WTC11 (cell line): ENCODE measurements at regions not wholly inside any gene's neighbourhood (a gene's known extent, or its start where the extent isn't known, plus 50 kb on each side); places are given as distances from the start of the nearest gene placed in this dataset.

ENCODE experiments used
- ATAC-seq: fragments of 200-7000 bp; cut with Tn5 transposase; 2 replicates; pipeline ENCODE4 v1.10.0; 2021; ENCODE audit warnings: mild to moderate bottlenecking, moderate library complexity
- CTCF ChIA-PET: fragments of 300-600 bp; sonication (Branson Sonifier 250); formaldehyde crosslinking; loops from one replicate; lab custom pipeline; 2021; ENCODE audit warnings: antibody characterized with exemption; lab: Charles Lee
- POLR2A ChIA-PET: fragments of 350-600 bp; sonication (Branson Sonifier 250); formaldehyde crosslinking; loops from one replicate; lab custom pipeline; 2021; ENCODE audit warnings: antibody characterized with exemption; lab: Charles Lee
- DNase-seq: peaks from one replicate; pipeline ENCODE4 v3.0.0; 2021; ENCODE audit warnings: low spot score
- H3K27ac Mint-ChIP-seq: 2 replicates; pipeline ENCODE4 v1.8.0; 2021; ENCODE audit warnings: mixed read lengths
- H3K27me3 Mint-ChIP-seq: 2 replicates; pipeline ENCODE4 v1.8.0; 2021; ENCODE audit warnings: low read depth, mild to moderate bottlenecking, moderate library complexity, mixed read lengths
- H3K36me3 Mint-ChIP-seq: 2 replicates; pipeline ENCODE4 v1.8.0; 2021; ENCODE audit warnings: mixed read lengths
- H3K4me1 Mint-ChIP-seq: 2 replicates; pipeline ENCODE4 v1.8.0; 2022; ENCODE audit warnings: mixed read lengths
- H3K4me3 Mint-ChIP-seq: 2 replicates; pipeline ENCODE4 v1.8.0; 2021; ENCODE audit warnings: mild to moderate bottlenecking, moderate library complexity, mixed read lengths
- H3K9me3 Mint-ChIP-seq: 2 replicates; pipeline ENCODE4 v1.8.0; 2021; ENCODE audit warnings: mixed read lengths
- ETV6 ChIP-seq: sonication (generic); formaldehyde crosslinking; IDR thresholded peaks from 2 replicates; pipeline ENCODE4 v1.8.1; 2022; ENCODE audit warnings: mild to moderate bottlenecking, missing genetic modification reagents
- FOXJ3 ChIP-seq: sonication (generic); formaldehyde crosslinking; IDR thresholded peaks from 2 replicates; pipeline ENCODE4 v1.9.0; 2021; ENCODE audit warnings: missing genetic modification reagents, mild to moderate bottlenecking, borderline replicate concordance
- FOXK1 ChIP-seq: sonication (generic); formaldehyde crosslinking; IDR thresholded peaks from 2 replicates; pipeline ENCODE4 v1.8.0; 2022; ENCODE audit warnings: mild to moderate bottlenecking, moderate library complexity, missing genetic modification reagents
- GRHL2 ChIP-seq: fragments of 250-450 bp; sonication (Bioruptor Pico); IDR thresholded peaks from 2 replicates; pipeline ENCODE4 v1.8.0; 2022; ENCODE audit warnings: mild to moderate bottlenecking, moderate library complexity; ENCODE audit not compliant: insufficient replicate concordance, severe bottlenecking
- GTF2I ChIP-seq: fragments of 250-450 bp; sonication (Bioruptor Pico); conservative IDR thresholded peaks from 2 replicates; pipeline ENCODE4 v1.4.0; 2021; ENCODE audit warnings: mild to moderate bottlenecking
- JUN ChIP-seq: sonication (generic); formaldehyde crosslinking; IDR thresholded peaks from 2 replicates; pipeline ENCODE4 v1.8.0; 2023; ENCODE audit warnings: mild to moderate bottlenecking, missing genetic modification reagents
- NFE2L1 ChIP-seq: sonication (generic); formaldehyde crosslinking; IDR thresholded peaks from 2 replicates; pipeline ENCODE4 v1.8.1; 2023; ENCODE audit warnings: missing genetic modification reagents
- NR3C1 ChIP-seq: sonication (generic); formaldehyde crosslinking; conservative IDR thresholded peaks from 2 replicates; pipeline ENCODE4 v1.8.1; 2023; ENCODE audit warnings: low read depth, mild to moderate bottlenecking, missing genetic modification reagents
- PRRX2 ChIP-seq: fragments of 250-450 bp; sonication (Bioruptor Pico); IDR thresholded peaks from 2 replicates; pipeline ENCODE4 v1.8.0; 2021; ENCODE audit warnings: mild to moderate bottlenecking
- SMAD3 ChIP-seq: sonication (generic); formaldehyde crosslinking; IDR thresholded peaks from 2 replicates; pipeline ENCODE4 v1.8.0; 2022; ENCODE audit warnings: missing genetic modification reagents, mild to moderate bottlenecking, borderline replicate concordance
- SP1 ChIP-seq: sonication (generic); formaldehyde crosslinking; conservative IDR thresholded peaks from 2 replicates; pipeline ENCODE4 v1.8.1; 2022; ENCODE audit warnings: missing genetic modification reagents
- TCF7 ChIP-seq: sonication (generic); formaldehyde crosslinking; IDR thresholded peaks from 2 replicates; pipeline ENCODE4 v1.8.0; 2022; ENCODE audit warnings: mild to moderate bottlenecking, low read depth, missing genetic modification reagents, moderate library complexity
- TEAD1 ChIP-seq: sonication (generic); formaldehyde crosslinking; IDR thresholded peaks from 2 replicates; pipeline ENCODE4 v1.8.0; 2022; ENCODE audit warnings: mild to moderate bottlenecking, missing genetic modification reagents
- TEAD4 ChIP-seq: sonication (generic); formaldehyde crosslinking; IDR thresholded peaks from 2 replicates; pipeline ENCODE4 v1.8.0; 2022; ENCODE audit warnings: mild to moderate bottlenecking, missing genetic modification reagents
- TP53 ChIP-seq: sonication (generic); formaldehyde crosslinking; IDR thresholded peaks from 2 replicates; pipeline ENCODE4 v1.8.1; 2023; ENCODE audit warnings: mild to moderate bottlenecking, missing genetic modification reagents
- ZNF219 ChIP-seq: sonication (generic); formaldehyde crosslinking; IDR thresholded peaks from 2 replicates; pipeline ENCODE4 v1.8.0; 2023; ENCODE audit warnings: missing genetic modification reagents, mild to moderate bottlenecking, borderline replicate concordance
- TF ChIP-seq, protein P1 (sequence below): fragments of 250-450 bp; sonication (Bioruptor Pico); IDR thresholded peaks from 2 replicates; pipeline ENCODE4 v1.9.0; 2021; ENCODE audit warnings: mild to moderate bottlenecking
- TF ChIP-seq, protein P2 (sequence below): sonication (generic); formaldehyde crosslinking; IDR thresholded peaks from 2 replicates; pipeline ENCODE4 v1.8.0; 2023; ENCODE audit warnings: missing genetic modification reagents, mild to moderate bottlenecking, borderline replicate concordance
- TF ChIP-seq, protein P3 (sequence below): sonication (generic); formaldehyde crosslinking; IDR thresholded peaks from 2 replicates; pipeline ENCODE4 v1.8.1; 2022; ENCODE audit warnings: missing genetic modification reagents, borderline replicate concordance
- TF ChIP-seq, protein P4 (sequence below): fragments of 250-450 bp; sonication (Bioruptor Pico); IDR thresholded peaks from 2 replicates; pipeline ENCODE4 v1.9.0; 2021; ENCODE audit warnings: mild to moderate bottlenecking
- TF ChIP-seq, protein P5 (sequence below): sonication (generic); formaldehyde crosslinking; IDR thresholded peaks from 2 replicates; pipeline ENCODE4 v1.8.0; 2022; ENCODE audit warnings: mild to moderate bottlenecking, missing genetic modification reagents
- TF ChIP-seq, protein P6 (sequence below): fragments of 250-450 bp; sonication (Bioruptor Pico); IDR thresholded peaks from 2 replicates; pipeline ENCODE4 v1.9.0; 2021; ENCODE audit warnings: mild to moderate bottlenecking, borderline replicate concordance

DNA sequence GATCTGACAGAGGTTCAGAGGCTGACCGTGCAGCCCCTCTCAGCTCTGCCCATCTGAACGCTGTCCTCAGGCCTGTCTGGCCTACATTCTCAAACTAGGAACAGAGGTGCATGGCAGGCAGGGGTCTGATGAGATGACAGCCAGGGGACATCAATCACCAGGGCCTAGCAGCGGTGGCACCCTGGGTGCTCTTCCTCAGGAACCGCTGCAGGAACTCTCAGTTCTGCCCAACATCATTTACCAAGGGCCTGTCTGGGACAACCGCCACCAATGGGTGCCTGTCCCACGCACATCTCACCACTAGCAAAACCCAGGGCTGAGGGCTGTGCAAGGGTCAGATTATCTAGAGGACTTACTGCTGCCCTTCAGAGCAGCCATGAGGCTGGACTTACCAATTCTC lies 245.7 kb downstream of the TOMM20 start:
- H3K36me3 Mint-ChIP-seq, result no peaks in the 10 kb centered on the region

DNA sequence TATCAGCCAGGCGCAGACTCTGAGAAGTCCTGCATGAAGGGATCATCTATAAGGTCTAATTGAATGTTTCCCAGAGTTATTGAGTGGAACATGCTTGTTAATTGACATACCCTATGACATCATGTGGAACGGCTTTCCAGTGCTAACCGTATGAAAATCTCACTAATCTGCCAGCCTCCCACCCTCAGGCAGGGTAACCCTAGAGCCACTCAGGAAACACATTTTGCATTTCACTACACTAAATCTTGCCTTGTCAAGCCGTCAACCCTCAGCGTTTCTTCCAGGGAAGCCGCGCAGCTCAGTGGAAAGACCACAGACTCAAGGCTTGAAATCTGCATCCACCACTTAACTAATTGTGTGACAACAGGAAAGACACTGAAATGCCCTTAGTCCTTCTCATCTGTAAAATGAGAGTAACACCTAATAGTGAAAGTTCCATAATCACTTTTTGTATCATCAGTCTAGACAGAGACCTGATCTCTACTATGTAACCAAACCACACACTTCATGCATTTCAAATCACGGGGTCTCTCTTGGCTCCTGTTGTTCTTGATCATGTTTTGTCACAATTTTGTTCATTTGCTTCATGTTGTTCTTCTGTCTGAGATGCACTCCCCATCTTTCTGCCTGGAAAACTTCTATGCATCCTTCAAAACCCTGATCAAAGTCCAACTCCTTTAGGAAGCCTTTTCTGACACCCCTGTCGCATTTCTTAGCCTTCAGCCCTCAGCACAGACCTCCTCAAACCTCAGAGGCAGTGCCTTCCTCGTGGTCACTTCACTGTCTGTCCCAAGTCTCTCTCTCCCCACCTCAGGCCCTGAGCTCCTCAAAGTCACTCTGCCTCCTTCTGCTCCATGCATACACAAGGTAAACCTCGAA lies 246.5 kb downstream of the TOMM20 start:
- no peaks in the 10 kb centered on the region for H3K36me3 Mint-ChIP-seq
- H3K4me3 Mint-ChIP-seq, result no peak overlapping the region
- no peaks in the 10 kb centered on the region; the same call in 1 of the 2 replicates for H3K27me3 Mint-ChIP-seq
- H3K9me3 Mint-ChIP-seq, result no peaks in the 10 kb centered on the region
- no peaks in the 10 kb centered on the region for H3K4me1 Mint-ChIP-seq
- no peak overlapping the region for H3K27ac Mint-ChIP-seq
- ChIA-PET POLR2A (no interaction called here), CTCF (no interaction called here)
- DNase-seq (no peak), ATAC-seq (no peak)
- no peak for TF ChIP-seq TEAD1 (CRISPR knock-in tag)
- no peak for TF ChIP-seq NR3C1 (CRISPR knock-in tag)
- no peak for TF ChIP-seq SMAD3 (CRISPR knock-in tag)
- TF ChIP-seq, protein P1, sequence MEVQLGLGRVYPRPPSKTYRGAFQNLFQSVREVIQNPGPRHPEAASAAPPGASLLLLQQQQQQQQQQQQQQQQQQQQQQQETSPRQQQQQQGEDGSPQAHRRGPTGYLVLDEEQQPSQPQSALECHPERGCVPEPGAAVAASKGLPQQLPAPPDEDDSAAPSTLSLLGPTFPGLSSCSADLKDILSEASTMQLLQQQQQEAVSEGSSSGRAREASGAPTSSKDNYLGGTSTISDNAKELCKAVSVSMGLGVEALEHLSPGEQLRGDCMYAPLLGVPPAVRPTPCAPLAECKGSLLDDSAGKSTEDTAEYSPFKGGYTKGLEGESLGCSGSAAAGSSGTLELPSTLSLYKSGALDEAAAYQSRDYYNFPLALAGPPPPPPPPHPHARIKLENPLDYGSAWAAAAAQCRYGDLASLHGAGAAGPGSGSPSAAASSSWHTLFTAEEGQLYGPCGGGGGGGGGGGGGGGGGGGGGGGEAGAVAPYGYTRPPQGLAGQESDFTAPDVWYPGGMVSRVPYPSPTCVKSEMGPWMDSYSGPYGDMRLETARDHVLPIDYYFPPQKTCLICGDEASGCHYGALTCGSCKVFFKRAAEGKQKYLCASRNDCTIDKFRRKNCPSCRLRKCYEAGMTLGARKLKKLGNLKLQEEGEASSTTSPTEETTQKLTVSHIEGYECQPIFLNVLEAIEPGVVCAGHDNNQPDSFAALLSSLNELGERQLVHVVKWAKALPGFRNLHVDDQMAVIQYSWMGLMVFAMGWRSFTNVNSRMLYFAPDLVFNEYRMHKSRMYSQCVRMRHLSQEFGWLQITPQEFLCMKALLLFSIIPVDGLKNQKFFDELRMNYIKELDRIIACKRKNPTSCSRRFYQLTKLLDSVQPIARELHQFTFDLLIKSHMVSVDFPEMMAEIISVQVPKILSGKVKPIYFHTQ, result no peak
- no peak for TF ChIP-seq FOXJ3 (CRISPR knock-in tag)
- no peak for TF ChIP-seq ETV6 (CRISPR knock-in tag)
- TF ChIP-seq, protein P2, sequence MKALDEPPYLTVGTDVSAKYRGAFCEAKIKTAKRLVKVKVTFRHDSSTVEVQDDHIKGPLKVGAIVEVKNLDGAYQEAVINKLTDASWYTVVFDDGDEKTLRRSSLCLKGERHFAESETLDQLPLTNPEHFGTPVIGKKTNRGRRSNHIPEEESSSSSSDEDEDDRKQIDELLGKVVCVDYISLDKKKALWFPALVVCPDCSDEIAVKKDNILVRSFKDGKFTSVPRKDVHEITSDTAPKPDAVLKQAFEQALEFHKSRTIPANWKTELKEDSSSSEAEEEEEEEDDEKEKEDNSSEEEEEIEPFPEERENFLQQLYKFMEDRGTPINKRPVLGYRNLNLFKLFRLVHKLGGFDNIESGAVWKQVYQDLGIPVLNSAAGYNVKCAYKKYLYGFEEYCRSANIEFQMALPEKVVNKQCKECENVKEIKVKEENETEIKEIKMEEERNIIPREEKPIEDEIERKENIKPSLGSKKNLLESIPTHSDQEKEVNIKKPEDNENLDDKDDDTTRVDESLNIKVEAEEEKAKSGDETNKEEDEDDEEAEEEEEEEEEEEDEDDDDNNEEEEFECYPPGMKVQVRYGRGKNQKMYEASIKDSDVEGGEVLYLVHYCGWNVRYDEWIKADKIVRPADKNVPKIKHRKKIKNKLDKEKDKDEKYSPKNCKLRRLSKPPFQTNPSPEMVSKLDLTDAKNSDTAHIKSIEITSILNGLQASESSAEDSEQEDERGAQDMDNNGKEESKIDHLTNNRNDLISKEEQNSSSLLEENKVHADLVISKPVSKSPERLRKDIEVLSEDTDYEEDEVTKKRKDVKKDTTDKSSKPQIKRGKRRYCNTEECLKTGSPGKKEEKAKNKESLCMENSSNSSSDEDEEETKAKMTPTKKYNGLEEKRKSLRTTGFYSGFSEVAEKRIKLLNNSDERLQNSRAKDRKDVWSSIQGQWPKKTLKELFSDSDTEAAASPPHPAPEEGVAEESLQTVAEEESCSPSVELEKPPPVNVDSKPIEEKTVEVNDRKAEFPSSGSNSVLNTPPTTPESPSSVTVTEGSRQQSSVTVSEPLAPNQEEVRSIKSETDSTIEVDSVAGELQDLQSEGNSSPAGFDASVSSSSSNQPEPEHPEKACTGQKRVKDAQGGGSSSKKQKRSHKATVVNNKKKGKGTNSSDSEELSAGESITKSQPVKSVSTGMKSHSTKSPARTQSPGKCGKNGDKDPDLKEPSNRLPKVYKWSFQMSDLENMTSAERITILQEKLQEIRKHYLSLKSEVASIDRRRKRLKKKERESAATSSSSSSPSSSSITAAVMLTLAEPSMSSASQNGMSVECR (CRISPR knock-in tag), result no peak
- TF ChIP-seq JUN, result no peak
- TF ChIP-seq, protein P3, sequence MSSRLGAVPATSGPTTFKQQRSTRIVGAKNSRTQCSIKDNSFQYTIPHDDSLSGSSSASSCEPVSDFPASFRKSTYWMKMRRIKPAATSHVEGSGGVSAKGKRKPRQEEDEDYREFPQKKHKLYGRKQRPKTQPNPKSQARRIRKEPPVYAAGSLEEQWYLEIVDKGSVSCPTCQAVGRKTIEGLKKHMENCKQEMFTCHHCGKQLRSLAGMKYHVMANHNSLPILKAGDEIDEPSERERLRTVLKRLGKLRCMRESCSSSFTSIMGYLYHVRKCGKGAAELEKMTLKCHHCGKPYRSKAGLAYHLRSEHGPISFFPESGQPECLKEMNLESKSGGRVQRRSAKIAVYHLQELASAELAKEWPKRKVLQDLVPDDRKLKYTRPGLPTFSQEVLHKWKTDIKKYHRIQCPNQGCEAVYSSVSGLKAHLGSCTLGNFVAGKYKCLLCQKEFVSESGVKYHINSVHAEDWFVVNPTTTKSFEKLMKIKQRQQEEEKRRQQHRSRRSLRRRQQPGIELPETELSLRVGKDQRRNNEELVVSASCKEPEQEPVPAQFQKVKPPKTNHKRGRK (CRISPR knock-in tag), result no peak
- no peak for TF ChIP-seq ZNF219

More for the DNA sequence above, 245.7 kb downstream of the TOMM20 start:
- Mint-ChIP-seq H3K4me1 (no peaks in the 10 kb centered on the region), H3K27me3 (no peaks in the 10 kb centered on the region; the same call in 1 of the 2 replicates), H3K27ac (no peak overlapping the region), H3K9me3 (no peaks in the 10 kb centered on the region), H3K4me3 (no peak overlapping the region)
- no peak for ATAC-seq
- CTCF ChIA-PET, result no interaction called here
- DNase-seq, result no peak
- TF ChIP-seq, protein P4, sequence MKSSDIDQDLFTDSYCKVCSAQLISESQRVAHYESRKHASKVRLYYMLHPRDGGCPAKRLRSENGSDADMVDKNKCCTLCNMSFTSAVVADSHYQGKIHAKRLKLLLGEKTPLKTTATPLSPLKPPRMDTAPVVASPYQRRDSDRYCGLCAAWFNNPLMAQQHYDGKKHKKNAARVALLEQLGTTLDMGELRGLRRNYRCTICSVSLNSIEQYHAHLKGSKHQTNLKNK (CRISPR knock-in tag), result no peak
- TF ChIP-seq SMAD3 (CRISPR knock-in tag), result no peak
- TF ChIP-seq NFE2L1, result no peak
- TF ChIP-seq GRHL2, result no peak
- TF ChIP-seq JUN, result no peak
- no peak for TF ChIP-seq GTF2I (CRISPR knock-in tag)
- TF ChIP-seq TEAD4 (CRISPR knock-in tag), result no peak
- no peak for TF ChIP-seq TP53 (CRISPR knock-in tag)
- TF ChIP-seq, protein P5, sequence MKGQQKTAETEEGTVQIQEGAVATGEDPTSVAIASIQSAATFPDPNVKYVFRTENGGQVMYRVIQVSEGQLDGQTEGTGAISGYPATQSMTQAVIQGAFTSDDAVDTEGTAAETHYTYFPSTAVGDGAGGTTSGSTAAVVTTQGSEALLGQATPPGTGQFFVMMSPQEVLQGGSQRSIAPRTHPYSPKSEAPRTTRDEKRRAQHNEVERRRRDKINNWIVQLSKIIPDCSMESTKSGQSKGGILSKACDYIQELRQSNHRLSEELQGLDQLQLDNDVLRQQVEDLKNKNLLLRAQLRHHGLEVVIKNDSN (CRISPR knock-in tag), result no peak
- no peak for TF ChIP-seq SP1 (CRISPR knock-in tag)
- TF ChIP-seq, protein P6, sequence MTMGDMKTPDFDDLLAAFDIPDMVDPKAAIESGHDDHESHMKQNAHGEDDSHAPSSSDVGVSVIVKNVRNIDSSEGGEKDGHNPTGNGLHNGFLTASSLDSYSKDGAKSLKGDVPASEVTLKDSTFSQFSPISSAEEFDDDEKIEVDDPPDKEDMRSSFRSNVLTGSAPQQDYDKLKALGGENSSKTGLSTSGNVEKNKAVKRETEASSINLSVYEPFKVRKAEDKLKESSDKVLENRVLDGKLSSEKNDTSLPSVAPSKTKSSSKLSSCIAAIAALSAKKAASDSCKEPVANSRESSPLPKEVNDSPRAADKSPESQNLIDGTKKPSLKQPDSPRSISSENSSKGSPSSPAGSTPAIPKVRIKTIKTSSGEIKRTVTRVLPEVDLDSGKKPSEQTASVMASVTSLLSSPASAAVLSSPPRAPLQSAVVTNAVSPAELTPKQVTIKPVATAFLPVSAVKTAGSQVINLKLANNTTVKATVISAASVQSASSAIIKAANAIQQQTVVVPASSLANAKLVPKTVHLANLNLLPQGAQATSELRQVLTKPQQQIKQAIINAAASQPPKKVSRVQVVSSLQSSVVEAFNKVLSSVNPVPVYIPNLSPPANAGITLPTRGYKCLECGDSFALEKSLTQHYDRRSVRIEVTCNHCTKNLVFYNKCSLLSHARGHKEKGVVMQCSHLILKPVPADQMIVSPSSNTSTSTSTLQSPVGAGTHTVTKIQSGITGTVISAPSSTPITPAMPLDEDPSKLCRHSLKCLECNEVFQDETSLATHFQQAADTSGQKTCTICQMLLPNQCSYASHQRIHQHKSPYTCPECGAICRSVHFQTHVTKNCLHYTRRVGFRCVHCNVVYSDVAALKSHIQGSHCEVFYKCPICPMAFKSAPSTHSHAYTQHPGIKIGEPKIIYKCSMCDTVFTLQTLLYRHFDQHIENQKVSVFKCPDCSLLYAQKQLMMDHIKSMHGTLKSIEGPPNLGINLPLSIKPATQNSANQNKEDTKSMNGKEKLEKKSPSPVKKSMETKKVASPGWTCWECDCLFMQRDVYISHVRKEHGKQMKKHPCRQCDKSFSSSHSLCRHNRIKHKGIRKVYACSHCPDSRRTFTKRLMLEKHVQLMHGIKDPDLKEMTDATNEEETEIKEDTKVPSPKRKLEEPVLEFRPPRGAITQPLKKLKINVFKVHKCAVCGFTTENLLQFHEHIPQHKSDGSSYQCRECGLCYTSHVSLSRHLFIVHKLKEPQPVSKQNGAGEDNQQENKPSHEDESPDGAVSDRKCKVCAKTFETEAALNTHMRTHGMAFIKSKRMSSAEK (CRISPR knock-in tag), result no peak
- TF ChIP-seq PRRX2 (CRISPR knock-in tag), result no peak
- TF ChIP-seq TCF7 (CRISPR knock-in tag), result no peak
- TF ChIP-seq FOXK1 (CRISPR knock-in tag), result no peak
- POLR2A ChIA-PET, result no interaction called here
